ENCODE measurements at regions not wholly inside any gene's neighbourhood (a gene's known extent, or its start where the extent isn't known, plus 50 kb on each side); places are given as distances from the start of the nearest gene placed in this dataset.

DNA sequence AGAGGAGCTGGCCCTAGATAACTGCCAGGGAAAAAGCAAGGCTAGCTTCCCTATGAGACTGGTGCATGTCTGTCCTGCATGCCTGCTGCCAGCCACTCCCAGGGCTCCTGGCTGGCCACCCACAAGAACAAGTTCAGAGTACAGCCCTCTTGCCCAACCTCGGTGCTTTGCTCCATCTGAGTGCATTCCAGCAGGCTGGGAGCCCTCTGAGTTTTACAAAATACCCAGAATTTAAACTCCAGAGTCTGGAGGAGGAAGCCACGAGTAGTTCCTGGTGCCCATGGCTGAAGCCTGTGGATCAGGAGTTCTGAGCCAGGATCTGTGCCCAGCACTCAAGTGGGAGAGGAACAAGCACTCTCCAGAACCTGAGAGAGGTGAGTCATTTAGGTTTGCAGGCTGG is 111.6 kb downstream of the MAGEE2 start:
- peaks cover 6% of the 10 kb centered on the region for H3K9me3 ChIP-seq (replicated peaks)
- H3K27me3 ChIP-seq (ENCODE audit: low read depth) = no peaks in the 10 kb centered on the region
- H3K36me3 ChIP-seq = peaks cover 3% of the 10 kb centered on the region
- no peaks in the 10 kb centered on the region for H3K4me1 ChIP-seq
- TF ChIP-seq, protein P1, sequence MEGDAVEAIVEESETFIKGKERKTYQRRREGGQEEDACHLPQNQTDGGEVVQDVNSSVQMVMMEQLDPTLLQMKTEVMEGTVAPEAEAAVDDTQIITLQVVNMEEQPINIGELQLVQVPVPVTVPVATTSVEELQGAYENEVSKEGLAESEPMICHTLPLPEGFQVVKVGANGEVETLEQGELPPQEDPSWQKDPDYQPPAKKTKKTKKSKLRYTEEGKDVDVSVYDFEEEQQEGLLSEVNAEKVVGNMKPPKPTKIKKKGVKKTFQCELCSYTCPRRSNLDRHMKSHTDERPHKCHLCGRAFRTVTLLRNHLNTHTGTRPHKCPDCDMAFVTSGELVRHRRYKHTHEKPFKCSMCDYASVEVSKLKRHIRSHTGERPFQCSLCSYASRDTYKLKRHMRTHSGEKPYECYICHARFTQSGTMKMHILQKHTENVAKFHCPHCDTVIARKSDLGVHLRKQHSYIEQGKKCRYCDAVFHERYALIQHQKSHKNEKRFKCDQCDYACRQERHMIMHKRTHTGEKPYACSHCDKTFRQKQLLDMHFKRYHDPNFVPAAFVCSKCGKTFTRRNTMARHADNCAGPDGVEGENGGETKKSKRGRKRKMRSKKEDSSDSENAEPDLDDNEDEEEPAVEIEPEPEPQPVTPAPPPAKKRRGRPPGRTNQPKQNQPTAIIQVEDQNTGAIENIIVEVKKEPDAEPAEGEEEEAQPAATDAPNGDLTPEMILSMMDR (IDR thresholded peaks at IDR 0.05; ENCODE audit: borderline replicate concordance) = no peak
- no peak for DNase-seq
- intact Hi-C loops (cut with micrococcal nuclease) = no loop called here
- H3K4me3 ChIP-seq = no peak overlapping the region
- H3K27ac ChIP-seq (replicated peaks) = no peak overlapping the region

DNA sequence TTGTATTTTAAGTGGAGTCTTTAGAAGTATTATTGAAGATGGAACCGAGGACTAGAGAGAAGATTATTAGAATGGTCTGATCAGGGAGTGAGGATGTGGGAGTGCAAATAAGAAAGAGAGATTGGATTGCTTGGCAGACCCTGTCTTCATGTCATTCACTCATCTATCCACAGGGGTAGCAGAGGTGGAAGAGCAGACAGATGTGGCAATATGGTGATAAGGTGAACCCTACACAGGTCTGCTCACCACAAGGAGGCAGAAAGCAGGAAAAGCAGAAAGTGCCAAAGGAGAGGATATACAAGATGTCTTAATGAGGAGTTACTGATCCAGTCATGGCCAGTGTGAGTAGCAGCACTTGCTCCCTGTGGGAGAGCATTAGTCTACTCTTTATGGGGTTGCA is 129.4 kb downstream of the MAGEE2 start:
- Histone ChIP-seq H3K36me3 (no peaks in the 10 kb centered on the region), H3K9me3 (replicated peaks) (no peaks in the 10 kb centered on the region), H3K4me3 (no peak overlapping the region), H3K27me3 (ENCODE audit: low read depth) (no peaks in the 10 kb centered on the region), H3K27ac (replicated peaks) (no peak overlapping the region), H3K4me1 (no peaks in the 10 kb centered on the region)
- TF ChIP-seq, protein P1 (IDR thresholded peaks at IDR 0.05; ENCODE audit: borderline replicate concordance) = no peak
- no peak for DNase-seq
- intact Hi-C loops (cut with micrococcal nuclease) = no loop called here

DNA sequence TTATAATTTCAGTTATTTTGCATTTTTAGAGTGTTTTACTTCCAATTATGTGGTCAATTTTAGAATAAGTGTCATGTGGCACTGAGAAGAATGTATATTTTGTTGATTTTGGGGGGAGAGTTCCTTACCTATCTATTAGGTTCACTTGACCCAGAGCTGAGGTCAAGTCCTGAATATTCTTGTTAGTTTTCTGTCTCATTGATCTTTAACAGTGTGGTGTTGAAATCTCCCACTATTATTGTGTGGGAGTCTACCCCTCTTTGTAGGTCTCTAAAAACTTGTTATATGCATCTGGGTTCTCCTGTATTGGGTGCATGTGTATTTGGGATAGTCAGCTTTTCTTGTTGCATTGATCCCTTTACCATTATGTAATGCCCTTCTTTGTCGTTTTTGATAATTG is 127.0 kb upstream of the ZDHHC15 start:
- Histone ChIP-seq H3K9me3 (replicated peaks) (peaks cover 9% of the 10 kb centered on the region), H3K4me3 (no peak overlapping the region), H3K36me3 (peaks cover 3% of the 10 kb centered on the region), H3K4me1 (no peaks in the 10 kb centered on the region), H3K27me3 (ENCODE audit: low read depth) (no peaks in the 10 kb centered on the region), H3K27ac (replicated peaks) (no peak overlapping the region)
- intact Hi-C loops (cut with micrococcal nuclease) = no loop called here
- DNase-seq = no peak
- TF ChIP-seq, protein P1 (IDR thresholded peaks at IDR 0.05; ENCODE audit: borderline replicate concordance) = no peak

DNA sequence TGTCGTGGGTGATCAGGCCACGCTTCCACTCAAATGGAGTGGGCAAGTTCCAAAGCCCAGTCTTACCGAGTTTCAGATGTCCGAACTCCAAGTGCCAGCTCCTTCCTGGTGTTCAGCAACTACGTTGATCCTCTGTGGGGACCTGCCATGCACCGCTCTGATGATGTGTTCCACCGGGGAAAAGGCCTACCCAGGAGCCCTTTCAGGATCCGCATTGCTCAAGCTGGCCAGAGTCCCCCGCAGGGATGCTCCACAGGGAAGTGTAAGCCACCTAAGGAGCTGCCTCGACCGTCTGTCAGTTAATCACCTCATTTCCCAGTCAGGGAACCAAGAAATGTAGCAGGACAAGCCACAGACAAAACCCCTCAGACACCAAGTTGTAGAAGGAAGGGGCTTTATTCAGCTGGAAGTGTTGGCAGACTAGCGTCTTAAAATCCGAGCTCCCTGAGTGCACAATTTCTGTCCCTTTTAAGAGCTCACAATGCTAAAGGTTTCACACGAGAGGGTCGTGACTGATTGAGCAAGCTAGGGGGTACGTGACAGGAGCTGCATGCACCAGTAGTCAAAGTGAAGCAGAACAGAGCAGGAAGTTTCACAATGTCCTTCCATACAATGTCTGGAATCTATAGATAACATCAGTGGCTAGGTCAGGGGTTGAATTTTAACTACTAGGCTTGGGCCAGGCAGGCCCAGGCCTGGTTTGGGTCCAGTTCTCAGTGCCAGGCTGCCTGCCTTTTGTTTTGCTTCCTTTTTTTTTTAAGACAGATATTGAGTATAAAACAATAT is 126.2 kb upstream of the ZDHHC15 start:
- TF ChIP-seq, protein P1 (IDR thresholded peaks at IDR 0.05; ENCODE audit: borderline replicate concordance) = no peak
- intact Hi-C loops (cut with micrococcal nuclease) = no loop called here
- DNase-seq = no peak

DNA sequence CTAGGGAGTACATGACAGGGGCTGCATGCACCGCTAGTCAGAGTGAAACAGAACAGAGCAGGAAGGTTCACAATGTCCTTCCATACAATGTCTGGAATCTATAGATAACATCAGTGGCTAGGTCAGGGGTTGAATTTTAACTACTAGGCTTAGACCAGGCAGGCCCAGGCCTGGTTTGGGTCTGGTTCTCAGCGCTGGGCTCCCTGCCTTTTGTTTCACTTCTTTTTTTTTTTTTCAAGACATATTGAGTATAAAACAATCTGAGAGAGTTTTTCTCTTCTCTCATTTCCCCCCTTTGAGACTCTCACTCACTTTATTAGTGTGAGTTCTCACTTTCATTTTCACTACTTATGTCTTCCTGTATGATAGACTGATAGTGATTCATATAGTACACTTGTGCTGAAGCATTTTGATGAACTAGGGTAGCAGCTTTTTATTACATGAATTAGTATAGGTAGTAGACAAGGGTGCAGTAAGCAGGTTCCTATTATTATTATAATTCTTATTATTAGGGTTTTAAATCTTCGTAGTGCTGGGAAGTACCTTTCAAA is 120.0 kb upstream of the ZDHHC15 start:
- TF ChIP-seq, protein P1 (IDR thresholded peaks at IDR 0.05; ENCODE audit: borderline replicate concordance) = no peak
- no peak for DNase-seq
- H3K36me3 ChIP-seq = no peaks in the 10 kb centered on the region
- no peaks in the 10 kb centered on the region for H3K27me3 ChIP-seq (ENCODE audit: low read depth)
- intact Hi-C loops (cut with micrococcal nuclease) = no loop called here
- H3K27ac ChIP-seq (replicated peaks) = no peak overlapping the region
- H3K4me1 ChIP-seq = no peaks in the 10 kb centered on the region
- H3K9me3 ChIP-seq (replicated peaks) = peaks cover 9% of the 10 kb centered on the region
- no peak overlapping the region for H3K4me3 ChIP-seq

More for the DNA sequence above, 126.2 kb upstream of the ZDHHC15 start:
- no peak overlapping the region for H3K27ac ChIP-seq (replicated peaks)
- H3K4me1 ChIP-seq = no peaks in the 10 kb centered on the region
- no peak overlapping the region for H3K4me3 ChIP-seq
- H3K9me3 ChIP-seq (replicated peaks) = peaks cover 9% of the 10 kb centered on the region
- H3K36me3 ChIP-seq = peaks cover 3% of the 10 kb centered on the region
- H3K27me3 ChIP-seq (ENCODE audit: low read depth) = no peaks in the 10 kb centered on the region

Measured in left ventricle myocardium inferior (tissue), 1 donor.